MM.1S (cell line): ENCODE measurements at regions not wholly inside any gene's neighbourhood (a gene's known extent, or its start where the extent isn't known, plus 50 kb on each side); places are given as distances from the start of the nearest gene placed in this dataset.

Experiments
- EZH2 ChIP-seq: fragments of 300-600 bp; sonication (generic); optimal IDR thresholded peaks from 2 replicates; pipeline ENCODE3; 2017; ENCODE audit warnings: low read depth, mild to moderate bottlenecking, antibody characterized with exemption, low read length, mixed read lengths
- EZH2phosphoT487 ChIP-seq: fragments of 300-600 bp; sonication (generic); IDR thresholded peaks from 2 replicates; pipeline ENCODE4 v1.6.1; 2018; ENCODE audit warnings: antibody characterized with exemption, low read length
- TF ChIP-seq, protein P1 (sequence below): fragments of 300-600 bp; sonication (generic); IDR thresholded peaks from 2 replicates; pipeline ENCODE4 v1.5.1; 2016; ENCODE audit warnings: antibody characterized with exemption, low read length, mixed read lengths

DNA sequence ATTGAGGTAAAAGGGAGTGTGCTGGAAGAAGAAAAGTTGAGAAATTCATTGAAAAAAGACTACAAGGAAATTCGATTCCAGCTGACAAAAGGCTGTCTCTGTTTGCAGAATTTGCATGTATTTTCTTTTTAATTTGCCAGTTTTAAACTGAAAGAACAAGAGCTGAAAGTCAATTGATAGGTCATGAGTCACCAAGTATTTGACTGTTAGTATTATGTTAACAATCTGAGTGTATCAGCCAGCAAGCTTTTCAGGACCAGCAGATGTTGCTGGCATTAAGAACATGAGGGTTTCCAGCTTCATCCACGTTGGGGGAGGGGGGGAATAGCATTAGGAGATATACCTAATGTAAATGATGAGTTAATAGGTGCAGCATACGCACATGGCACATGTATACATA lies 726.7 kb downstream of the METTL15 start:
- TF ChIP-seq, protein P1, sequence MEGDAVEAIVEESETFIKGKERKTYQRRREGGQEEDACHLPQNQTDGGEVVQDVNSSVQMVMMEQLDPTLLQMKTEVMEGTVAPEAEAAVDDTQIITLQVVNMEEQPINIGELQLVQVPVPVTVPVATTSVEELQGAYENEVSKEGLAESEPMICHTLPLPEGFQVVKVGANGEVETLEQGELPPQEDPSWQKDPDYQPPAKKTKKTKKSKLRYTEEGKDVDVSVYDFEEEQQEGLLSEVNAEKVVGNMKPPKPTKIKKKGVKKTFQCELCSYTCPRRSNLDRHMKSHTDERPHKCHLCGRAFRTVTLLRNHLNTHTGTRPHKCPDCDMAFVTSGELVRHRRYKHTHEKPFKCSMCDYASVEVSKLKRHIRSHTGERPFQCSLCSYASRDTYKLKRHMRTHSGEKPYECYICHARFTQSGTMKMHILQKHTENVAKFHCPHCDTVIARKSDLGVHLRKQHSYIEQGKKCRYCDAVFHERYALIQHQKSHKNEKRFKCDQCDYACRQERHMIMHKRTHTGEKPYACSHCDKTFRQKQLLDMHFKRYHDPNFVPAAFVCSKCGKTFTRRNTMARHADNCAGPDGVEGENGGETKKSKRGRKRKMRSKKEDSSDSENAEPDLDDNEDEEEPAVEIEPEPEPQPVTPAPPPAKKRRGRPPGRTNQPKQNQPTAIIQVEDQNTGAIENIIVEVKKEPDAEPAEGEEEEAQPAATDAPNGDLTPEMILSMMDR, result no peak
- no peak for TF ChIP-seq EZH2
- TF ChIP-seq EZH2phosphoT487, result no peak
